Activated CD4-positive, alpha-beta T cell treated with anti-CD3 and anti-CD28 coated beads for 48 hours (primary cell): ENCODE measurements at regions not wholly inside any gene's neighbourhood (a gene's known extent, or its start where the extent isn't known, plus 50 kb on each side); places are given as distances from the start of the nearest gene placed in this dataset.

ENCODE experiments used
- DNase-seq: peaks from one replicate; pipeline ENCODE4 v3.0.0-alpha.2; 2020

GRCh38 chr21:43348170-43348766, 78.7 kb downstream of the SIK1 start:
- DNase-seq = no peak

GRCh38 chr21:43347461-43348169, 79.3 kb downstream of the SIK1 start:
- DNase-seq = no peak

- DNase-seq = no peak
These were observed 80.4 kb downstream of the SIK1 start for GRCh38 chr21:43346551-43346950.

GRCh38 chr21:43345746-43346409, 81.1 kb downstream of the SIK1 start:
- peak; percentile 69 for DNase-seq

- no peak for DNase-seq
These were observed 81.7 kb downstream of the SIK1 start for GRCh38 chr21:43345046-43345745.

GRCh38 chr21:43343992-43344886, 82.7 kb downstream of the SIK1 start:
- no peak for DNase-seq

GRCh38 chr21:43343095-43343991, 83.6 kb downstream of the SIK1 start:
- no peak for DNase-seq

- no peak for DNase-seq
These were observed 84.5 kb downstream of the SIK1 start for GRCh38 chr21:43342301-43342881.

- no peak for DNase-seq
These were observed 85.4 kb downstream of the SIK1 start for GRCh38 chr21:43341378-43342161.

GRCh38 chr21:43340491-43341377, 86.2 kb downstream of the SIK1 start:
- no peak for DNase-seq

GRCh38 chr21:43339668-43340067, 87.3 kb downstream of the SIK1 start:
- DNase-seq = no peak

GRCh38 chr21:43338951-43339350, 88.0 kb downstream of the SIK1 start:
- no peak for DNase-seq

GRCh38 chr21:43337901-43338655, 88.9 kb downstream of the SIK1 start:
- no peak for DNase-seq

GRCh38 chr21:43335119-43335518, 91.8 kb downstream of the SIK1 start:
- no peak for DNase-seq

GRCh38 chr21:43334214-43334958, 92.5 kb downstream of the SIK1 start:
- no peak for DNase-seq

GRCh38 chr21:43333298-43334062, 93.5 kb downstream of the SIK1 start:
- DNase-seq = no peak

- no peak for DNase-seq
These were observed 94.1 kb downstream of the SIK1 start for GRCh38 chr21:43332861-43333297.
